ENCODE measurements at regions not wholly inside any gene's neighbourhood (a gene's known extent, or its start where the extent isn't known, plus 50 kb on each side); places are given as distances from the start of the nearest gene placed in this dataset.
"Not testable (repeated sequence)": the region's sequence is repeated elsewhere in the genome, so short reads cannot be mapped to it uniquely, and the experiment has no call there.

GRCh38 chr7:9582824-9583223 is 1149.4 kb downstream of the NXPH1 start:
- H3K9me3 Mint-ChIP-seq: no peaks in the 10 kb centered on the region
- no peak for DNase-seq
- H3K27me3 Mint-ChIP-seq (ENCODE audit: low read depth, poor library complexity): no peaks in the 10 kb centered on the region
- no peak overlapping the region for H3K4me3 Mint-ChIP-seq
- no peaks in the 10 kb centered on the region for H3K36me3 Mint-ChIP-seq (ENCODE audit: low read depth)
- no peaks in the 10 kb centered on the region for H3K4me1 Mint-ChIP-seq
- H3K27ac Mint-ChIP-seq: no peak overlapping the region
- no peak for TF ChIP-seq CTCF (IDR thresholded peaks at IDR 0.05)

- Mint-ChIP-seq H3K36me3 (ENCODE audit: low read depth) (no peaks in the 10 kb centered on the region), H3K9me3 (no peaks in the 10 kb centered on the region), H3K4me3 (no peak overlapping the region), H3K27me3 (ENCODE audit: low read depth, poor library complexity) (no peaks in the 10 kb centered on the region), H3K27ac (no peak overlapping the region), H3K4me1 (no peaks in the 10 kb centered on the region)
- no peak for TF ChIP-seq CTCF (IDR thresholded peaks at IDR 0.05)
- no peak for DNase-seq
Measured at GRCh38 chr7:9598411-9598810, 1165.0 kb downstream of the NXPH1 start.

GRCh38 chr7:9600974-9601373 is 1167.6 kb downstream of the NXPH1 start:
- TF ChIP-seq CTCF (IDR thresholded peaks at IDR 0.05): peak; percentile 52
- Mint-ChIP-seq H3K4me3 (no peak overlapping the region), H3K36me3 (ENCODE audit: low read depth) (no peaks in the 10 kb centered on the region), H3K27me3 (ENCODE audit: low read depth, poor library complexity) (no peaks in the 10 kb centered on the region), H3K9me3 (no peaks in the 10 kb centered on the region), H3K27ac (no peak overlapping the region), H3K4me1 (no peaks in the 10 kb centered on the region)
- peak; percentile 35 for DNase-seq

GRCh38 chr7:9603291-9603690 is 1169.9 kb downstream of the NXPH1 start:
- no peak for DNase-seq
- Mint-ChIP-seq H3K9me3 (no peaks in the 10 kb centered on the region), H3K27ac (no peak overlapping the region), H3K27me3 (ENCODE audit: low read depth, poor library complexity) (no peaks in the 10 kb centered on the region), H3K36me3 (ENCODE audit: low read depth) (no peaks in the 10 kb centered on the region), H3K4me1 (no peaks in the 10 kb centered on the region), H3K4me3 (no peak overlapping the region)
- TF ChIP-seq CTCF (IDR thresholded peaks at IDR 0.05): no peak

GRCh38 chr7:9608560-9608959 is 1175.2 kb downstream of the NXPH1 start:
- Mint-ChIP-seq H3K36me3 (ENCODE audit: low read depth) (no peaks in the 10 kb centered on the region), H3K4me1 (no peaks in the 10 kb centered on the region), H3K27me3 (ENCODE audit: low read depth, poor library complexity) (no peaks in the 10 kb centered on the region), H3K9me3 (no peaks in the 10 kb centered on the region), H3K27ac (no peak overlapping the region), H3K4me3 (no peak overlapping the region)
- no peak for DNase-seq
- no peak for TF ChIP-seq CTCF (IDR thresholded peaks at IDR 0.05)

- not testable (repeated sequence) for DNase-seq; H3K4me1 Mint-ChIP-seq; H3K4me3 Mint-ChIP-seq; H3K27me3 Mint-ChIP-seq (ENCODE audit: low read depth, poor library complexity); H3K36me3 Mint-ChIP-seq (ENCODE audit: low read depth); H3K27ac Mint-ChIP-seq
- peaks cover 11% of the 10 kb centered on the region for H3K9me3 Mint-ChIP-seq
Measured at GRCh38 chr7:9620899-9621298, 1187.5 kb downstream of the NXPH1 start.

GRCh38 chr7:9621306-9621902 is 1188.0 kb downstream of the NXPH1 start:
- H3K4me1 Mint-ChIP-seq; H3K27me3 Mint-ChIP-seq (ENCODE audit: low read depth, poor library complexity); H3K27ac Mint-ChIP-seq; H3K36me3 Mint-ChIP-seq (ENCODE audit: low read depth); H3K4me3 Mint-ChIP-seq; DNase-seq: not testable (repeated sequence)
- H3K9me3 Mint-ChIP-seq: peaks cover 11% of the 10 kb centered on the region
